Astrocyte of the hippocampus (primary cell): ENCODE measurements at regions not wholly inside any gene's neighbourhood (a gene's known extent, or its start where the extent isn't known, plus 50 kb on each side); places are given as distances from the start of the nearest gene placed in this dataset.

ENCODE experiments used
- DNase-seq: peaks from one replicate; pipeline ENCODE4 v3.0.0; 2011; ENCODE audit warnings: low read depth, low spot score

- DNase-seq = peak; percentile 49
Measured at GRCh38 chr19:31223740-31224534, 125.3 kb downstream of the TSHZ3 start.

GRCh38 chr19:31220540-31220939, 128.7 kb downstream of the TSHZ3 start:
- no peak for DNase-seq

- DNase-seq = no peak
Measured at GRCh38 chr19:31214997-31215396, 134.2 kb downstream of the TSHZ3 start.

DNA sequence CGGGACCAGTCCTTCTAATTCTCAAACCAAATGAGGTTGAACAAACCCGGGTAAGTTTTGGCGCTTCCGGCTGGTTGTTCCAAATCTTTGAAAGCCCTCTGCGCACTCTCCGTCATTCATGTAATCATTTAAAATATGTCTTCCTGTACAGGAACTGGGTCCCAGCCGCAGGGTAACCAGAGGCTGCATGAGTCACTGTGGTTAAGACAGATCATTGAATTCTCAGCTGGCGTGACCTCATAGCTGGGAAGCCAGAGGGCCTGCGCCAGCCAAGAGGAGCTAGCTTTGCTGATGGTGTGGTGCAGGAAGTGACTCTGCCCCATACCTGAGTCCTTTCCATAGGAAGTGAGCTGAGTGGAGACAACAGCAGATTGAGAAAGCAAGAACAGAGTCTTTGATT, 135.2 kb downstream of the TSHZ3 start:
- peak; percentile 98 for DNase-seq

GRCh38 chr19:31211088-31211487, 138.1 kb downstream of the TSHZ3 start:
- DNase-seq = no peak

DNA sequence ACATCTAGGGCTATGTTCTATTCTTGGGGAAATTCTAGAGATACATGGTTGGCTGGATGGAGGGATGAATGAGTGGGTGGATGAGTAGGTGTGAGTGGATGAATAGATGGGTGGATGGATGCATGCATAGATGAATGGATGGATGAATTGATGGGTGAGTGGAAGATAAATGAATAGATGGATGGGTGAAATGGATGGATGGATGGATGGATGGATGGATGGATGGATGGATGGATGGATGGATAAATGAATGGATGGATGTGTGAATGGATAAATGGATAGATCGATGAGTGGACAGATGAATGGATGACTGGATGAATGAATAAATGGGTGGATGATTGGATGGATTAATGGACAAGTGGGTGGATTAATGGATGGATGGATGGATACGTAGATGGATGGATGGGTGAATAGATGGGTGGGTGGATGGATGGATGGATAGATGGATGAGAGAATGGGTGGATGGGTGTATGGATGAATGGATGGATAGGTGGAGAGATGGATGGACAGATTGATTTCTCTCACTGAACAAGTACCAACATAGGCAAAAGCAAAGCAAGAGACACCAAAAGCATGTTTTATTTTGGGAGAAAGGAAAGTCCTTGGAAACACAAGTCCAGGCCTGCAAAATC, 143.2 kb downstream of the TSHZ3 start:
- DNase-seq = no peak

GRCh38 chr19:31204115-31204514, 145.1 kb downstream of the TSHZ3 start:
- no peak for DNase-seq

- no peak for DNase-seq
Measured at GRCh38 chr19:31185261-31185660, 164.0 kb downstream of the TSHZ3 start.

DNA sequence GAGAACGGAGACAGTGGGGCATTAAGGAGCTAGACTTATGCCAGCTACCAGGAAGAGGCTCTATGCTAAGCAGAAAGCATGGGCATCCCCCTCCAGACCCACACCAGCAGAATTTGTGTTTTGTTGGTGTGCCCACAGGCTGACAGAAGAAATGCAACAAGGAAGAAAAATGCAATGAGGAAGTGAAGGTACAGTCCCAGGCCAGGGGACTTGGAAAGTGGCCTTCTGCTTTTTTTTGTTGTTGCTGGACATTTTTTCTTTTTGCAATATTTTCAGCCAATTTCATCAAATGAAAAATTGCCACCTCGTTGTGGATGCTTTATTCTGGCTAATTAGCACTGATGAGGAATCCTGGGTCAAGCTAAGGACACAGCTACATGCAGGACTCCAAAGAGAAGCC, 167.7 kb downstream of the TSHZ3 start:
- no peak for DNase-seq

GRCh38 chr19:31180907-31181306, 168.3 kb downstream of the TSHZ3 start:
- no peak for DNase-seq

GRCh38 chr19:31179471-31179852, 169.8 kb downstream of the TSHZ3 start:
- no peak for DNase-seq

- no peak for DNase-seq
Measured at GRCh38 chr19:31178833-31179470, 170.3 kb downstream of the TSHZ3 start.

DNA sequence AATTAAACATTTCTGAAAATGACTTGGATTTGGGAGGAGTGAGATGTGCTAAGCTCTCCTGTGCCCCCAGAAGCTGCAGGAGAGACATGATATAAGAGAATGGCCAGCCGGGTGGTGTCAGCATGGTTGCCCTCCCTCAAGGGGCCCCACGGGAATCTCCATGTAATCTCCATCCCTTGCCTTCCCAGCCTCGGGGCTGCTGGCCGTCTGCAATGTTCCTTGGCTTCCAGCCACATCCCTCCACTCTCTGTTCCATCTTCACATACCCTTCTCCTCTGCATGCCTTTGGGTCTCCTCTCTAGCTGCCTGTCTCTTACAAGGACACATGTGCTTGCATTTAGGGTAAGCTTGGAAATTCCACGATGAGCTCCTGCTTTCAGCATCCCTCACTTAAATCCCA, 172.0 kb downstream of the TSHZ3 start:
- no peak for DNase-seq

- no peak for DNase-seq
Measured at GRCh38 chr19:31175564-31176348, 173.5 kb downstream of the TSHZ3 start.

DNA sequence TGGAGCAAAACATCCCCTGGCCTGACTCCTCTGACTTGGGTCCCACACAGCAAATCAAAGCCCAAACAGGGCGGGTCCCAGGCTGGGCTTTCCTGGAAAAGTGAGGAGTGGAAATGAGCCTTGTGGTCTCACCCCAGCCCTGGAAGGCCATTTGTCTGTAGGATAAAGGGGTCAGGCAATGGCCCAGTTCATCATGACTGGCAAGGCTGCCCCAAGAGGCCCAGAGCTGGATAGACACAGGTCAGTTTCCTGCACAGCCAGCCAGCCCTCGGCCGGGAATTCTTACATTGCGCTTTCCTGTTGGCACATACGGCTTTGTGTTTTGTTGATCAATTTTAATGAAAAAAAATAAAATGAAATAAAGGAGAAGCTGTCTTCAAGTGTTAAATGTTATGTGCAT, 174.3 kb downstream of the TSHZ3 start:
- DNase-seq = no peak

- DNase-seq = no peak
Measured at GRCh38 chr19:31173991-31174390, 175.2 kb downstream of the TSHZ3 start.

DNA sequence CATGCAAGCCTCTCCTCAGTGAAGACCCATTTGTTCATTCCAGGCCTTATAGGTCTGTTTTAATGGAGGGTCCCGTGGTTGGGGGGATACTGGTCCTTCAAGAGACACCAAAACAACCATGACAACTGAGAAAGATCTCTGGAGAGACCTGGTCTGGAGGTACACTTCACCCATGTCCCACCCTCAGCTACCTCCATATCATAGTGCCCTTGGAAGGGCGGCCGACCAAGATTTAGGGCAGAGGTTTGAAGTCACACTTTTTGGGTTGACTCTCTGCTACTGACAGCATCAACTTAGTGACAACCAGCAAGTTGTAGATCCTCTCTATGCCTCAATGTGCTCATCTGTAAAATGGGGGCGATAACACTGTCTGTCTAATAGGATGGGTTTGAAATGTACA, 177.3 kb downstream of the TSHZ3 start:
- DNase-seq = no peak

GRCh38 chr19:31170046-31170445, 179.2 kb downstream of the TSHZ3 start:
- no peak for DNase-seq

- no peak for DNase-seq
Measured at GRCh38 chr19:31168106-31168625, 181.1 kb downstream of the TSHZ3 start.

- DNase-seq = no peak
Measured at GRCh38 chr19:31167690-31168089, 181.5 kb downstream of the TSHZ3 start.

- no peak for DNase-seq
Measured at GRCh38 chr19:31166206-31166605, 183.0 kb downstream of the TSHZ3 start.

DNA sequence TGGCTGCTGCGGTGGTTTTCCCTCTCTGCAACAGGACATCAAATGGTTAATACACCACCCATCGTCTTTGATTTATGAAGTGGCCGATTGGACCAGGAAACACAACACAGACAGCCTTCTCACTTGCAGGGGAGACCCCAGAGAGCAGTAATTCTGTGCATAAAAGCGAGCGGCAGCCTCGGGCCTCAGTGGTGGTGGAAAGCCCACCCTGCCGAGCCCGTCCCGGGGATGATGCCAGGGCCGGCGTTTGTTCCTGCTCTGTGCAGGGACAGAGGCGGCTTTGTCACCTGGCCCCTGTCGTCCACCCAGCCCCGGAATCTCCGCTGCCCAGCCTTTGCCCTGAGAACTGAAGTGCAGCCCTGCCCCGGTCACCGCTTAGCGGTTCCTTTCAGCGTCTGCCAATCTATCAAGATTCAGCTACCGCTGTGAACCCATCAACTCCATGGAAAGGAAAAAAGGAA, 184.4 kb downstream of the TSHZ3 start:
- peak; percentile 41 for DNase-seq
